Common myeloid progenitor, CD34-positive (primary cell): ENCODE measurements at regions not wholly inside any gene's neighbourhood (a gene's known extent, or its start where the extent isn't known, plus 50 kb on each side); places are given as distances from the start of the nearest gene placed in this dataset.

Experiments
- CTCF ChIA-PET: fragments of 350-600 bp; sonication (Branson Sonifier 250); formaldehyde crosslinking; loops from one replicate; lab custom pipeline; 2021; ENCODE audit warnings: antibody characterized with exemption; lab: Charles Lee
- POLR2A ChIA-PET: fragments of 350-600 bp; sonication (Branson Sonifier 250); formaldehyde crosslinking; loops from one replicate; lab custom pipeline; 2021; ENCODE audit warnings: antibody characterized with exemption; lab: Charles Lee
- DNase-seq, 3 donors: peaks; one replicate each; pipeline versions ENCODE4 v3.0.0 to v3.0.0-alpha.2; 2013
- H3K27ac ChIP-seq, 2 experiments: 1 replicate in 1 of 2; 2 replicates in 1 of 2; pipeline ENCODE4 v1.7.0; 2013; ENCODE audit warnings: inconsistent platforms in 2 of 2, low read length in 2 of 2, mild to moderate bottlenecking in 2 of 2, low read depth in 1 of 2, moderate library complexity in 1 of 2; ENCODE audit not compliant: severe bottlenecking in 2 of 2, insufficient read depth in 1 of 2, poor library complexity in 1 of 2
- H3K27me3 ChIP-seq, 5 experiments: replicated peaks in 2 of 5; 1 replicate in 3 of 5; 2 replicates in 2 of 5; pipeline versions ENCODE4 v1.6.1 to v1.7.0; 2013; ENCODE audit warnings: low read length in 4 of 5, mild to moderate bottlenecking in 2 of 5, moderate library complexity in 2 of 5, inconsistent platforms in 1 of 5; ENCODE audit not compliant: insufficient read depth in 5 of 5, control insufficient read depth in 4 of 5
- H3K36me3 ChIP-seq, 4 experiments: 1 replicate in 2 of 4; 2 replicates in 2 of 4; pipeline versions ENCODE4 v1.6.1 to v1.7.0; 2013; ENCODE audit warnings: low read length in 3 of 4, control low read depth in 1 of 4, mild to moderate bottlenecking in 1 of 4; ENCODE audit not compliant: control insufficient read depth in 4 of 4, insufficient read depth in 4 of 4
- H3K4me1 ChIP-seq, 4 experiments: 1 replicate in 3 of 4; 2 replicates in 1 of 4; pipeline versions ENCODE4 v1.6.1 to v1.7.1; 2013; ENCODE audit warnings: low read length in 3 of 4, mild to moderate bottlenecking in 3 of 4, control low read depth in 1 of 4, inconsistent platforms in 1 of 4, moderate library complexity in 1 of 4; ENCODE audit not compliant: control insufficient read depth in 4 of 4, insufficient read depth in 4 of 4; ENCODE audit errors: control extremely low read depth in 1 of 4
- H3K4me3 ChIP-seq, 7 experiments: 1 replicate in 4 of 7; 2 replicates in 3 of 7; pipeline versions ENCODE4 v1.5.1 to v1.7.0; 2013; ENCODE audit warnings: mild to moderate bottlenecking in 7 of 7, low read length in 6 of 7, moderate library complexity in 6 of 7, inconsistent platforms in 2 of 7, low read depth in 2 of 7, control low read depth in 1 of 7; ENCODE audit not compliant: insufficient read depth in 4 of 7, control insufficient read depth in 1 of 7; ENCODE audit errors: extremely low read depth in 1 of 7
- H3K9me3 ChIP-seq, 5 experiments: 1 replicate in 4 of 5; 2 replicates in 1 of 5; pipeline versions ENCODE4 v1.6.1 to v1.7.1; 2013; ENCODE audit warnings: low read length in 4 of 5, mild to moderate bottlenecking in 2 of 5, inconsistent platforms in 1 of 5, low read depth in 1 of 5, moderate library complexity in 1 of 5; ENCODE audit not compliant: control insufficient read depth in 4 of 5, insufficient read depth in 2 of 5; ENCODE audit errors: control extremely low read depth in 1 of 5
- WGBS: methylation state at CpG from one replicate; pipeline ENCODE4 v1.1.5; 2013; ENCODE audit not compliant: insufficient coverage; 5-methylcytosine and 5-hydroxymethylcytosine counted together

- Histone ChIP-seq H3K27ac (no peak overlapping the region), H3K4me3 (no peak overlapping the region), H3K36me3 (no peaks in the 10 kb centered on the region), H3K27me3 (no peaks in the 10 kb centered on the region), H3K9me3 (no peaks in the 10 kb centered on the region), H3K4me1 (no peaks in the 10 kb centered on the region)
- DNase-seq, result no peak
- WGBS, result 100% methylated on average over 1 of the region's 2 CpGs
- POLR2A ChIA-PET, result no interaction called here
- CTCF ChIA-PET, result no interaction called here
These were observed 282.9 kb upstream of the SLC8A1 start for GRCh38 chr2:40734797-40735196.

GRCh38 chr2:40737180-40737579, 285.3 kb upstream of the SLC8A1 start:
- POLR2A ChIA-PET, result no interaction called here
- H3K27me3 ChIP-seq, result no peaks in the 10 kb centered on the region
- CTCF ChIA-PET, result no interaction called here
- WGBS, result no CpG with 5 or more reads among the region's 4 CpGs
- DNase-seq, result no peak
- H3K36me3 ChIP-seq, result no peaks in the 10 kb centered on the region
- no peak overlapping the region for H3K27ac ChIP-seq
- H3K9me3 ChIP-seq, result no peaks in the 10 kb centered on the region
- no peak overlapping the region for H3K4me3 ChIP-seq
- H3K4me1 ChIP-seq, result peaks cover 0 to 3% (median 0%) of the 10 kb centered on the region in 4 experiments

- Histone ChIP-seq H3K9me3 (no peaks in the 10 kb centered on the region), H3K4me1 (peaks cover 0 to 3% (median 0%) of the 10 kb centered on the region in 4 experiments), H3K27ac (no peak overlapping the region), H3K36me3 (no peaks in the 10 kb centered on the region), H3K27me3 (no peaks in the 10 kb centered on the region), H3K4me3 (no peak overlapping the region)
- WGBS, result 89% methylated on average over 1 of the region's 1 CpG
- CTCF ChIA-PET, result interaction anchor here (0.6 kb wide), 1 partner anchor 817 kb away, joined by 3 read pairs; no protein-coding TSS in a partner anchor
- POLR2A ChIA-PET, result no interaction called here
- no peak for DNase-seq
These were observed 288.5 kb upstream of the SLC8A1 start for GRCh38 chr2:40740419-40740818.

- Histone ChIP-seq H3K27ac (no peak overlapping the region), H3K27me3 (no peaks in the 10 kb centered on the region), H3K9me3 (no peaks in the 10 kb centered on the region), H3K4me3 (no peak overlapping the region), H3K36me3 (no peaks in the 10 kb centered on the region), H3K4me1 (peaks cover 0 to 3% (median 0%) of the 10 kb centered on the region in 4 experiments)
- no peak for DNase-seq
- ChIA-PET CTCF (no interaction called here), POLR2A (no interaction called here)
- WGBS, result 92% methylated on average over 2 of the region's 2 CpGs
These were observed 289.6 kb upstream of the SLC8A1 start for GRCh38 chr2:40741532-40741931.

GRCh38 chr2:40746191-40746590, 294.3 kb upstream of the SLC8A1 start:
- H3K27me3 ChIP-seq, result no peaks in the 10 kb centered on the region
- POLR2A ChIA-PET, result no interaction called here
- DNase-seq, result no peak
- H3K9me3 ChIP-seq, result no peaks in the 10 kb centered on the region
- 100% methylated on average over 5 of the region's 5 CpGs for WGBS
- no peak overlapping the region for H3K4me3 ChIP-seq
- CTCF ChIA-PET, result no interaction called here
- no peak overlapping the region for H3K27ac ChIP-seq
- no peaks in the 10 kb centered on the region for H3K36me3 ChIP-seq
- H3K4me1 ChIP-seq, result no peaks in the 10 kb centered on the region

GRCh38 chr2:40751981-40752380, 300.1 kb upstream of the SLC8A1 start:
- Histone ChIP-seq H3K9me3 (no peaks in the 10 kb centered on the region), H3K27ac (no peak overlapping the region), H3K27me3 (no peaks in the 10 kb centered on the region), H3K36me3 (no peaks in the 10 kb centered on the region), H3K4me3 (no peak overlapping the region), H3K4me1 (no peaks in the 10 kb centered on the region)
- no peak for DNase-seq
- POLR2A ChIA-PET, result no interaction called here
- WGBS, result no CpG with 5 or more reads among the region's 1 CpG
- CTCF ChIA-PET, result no interaction called here

GRCh38 chr2:40752796-40753195, 300.9 kb upstream of the SLC8A1 start:
- CTCF ChIA-PET, result no interaction called here

More at GRCh38 chr2:40752796-40753195, 300.9 kb upstream of the SLC8A1 start:
- H3K4me3 ChIP-seq, result no peak overlapping the region
- no peaks in the 10 kb centered on the region for H3K9me3 ChIP-seq
- no peak overlapping the region for H3K27ac ChIP-seq
- no peaks in the 10 kb centered on the region for H3K4me1 ChIP-seq
- POLR2A ChIA-PET, result no interaction called here
- H3K27me3 ChIP-seq, result no peaks in the 10 kb centered on the region
- 61% methylated on average over 2 of the region's 3 CpGs for WGBS
- H3K36me3 ChIP-seq, result no peaks in the 10 kb centered on the region
- DNase-seq, result peak in 2 of 3 donors; percentile 45 to 52
